ENCODE measurements at regions not wholly inside any gene's neighbourhood (a gene's known extent, or its start where the extent isn't known, plus 50 kb on each side); places are given as distances from the start of the nearest gene placed in this dataset.

- no peak for TF ChIP-seq CTCF (conservative IDR thresholded peaks at IDR 0.05; ENCODE audit: low read depth, low read length)
These were observed 206.0 kb downstream of the SNAPC1 start (continued) for GRCh38 chr14:61968207-61968606.

GRCh38 chr14:61972711-61973110, 210.5 kb downstream of the SNAPC1 start:
- Histone ChIP-seq H2AK5ac (ENCODE audit: low read depth, low read length) (peak overlapping the region; percentile 78; the same call in 1 of the 2 replicates), H3K4ac (ENCODE audit: low read depth, low read length) (peak overlapping the region; percentile 58), H2BK5ac (ENCODE audit: low read depth, low read length, poor library complexity, severe bottlenecking) (peak overlapping the region; percentile 37), H2AFZ (replicated peaks; ENCODE audit: low read length, poor library complexity) (no peak overlapping the region), H3K18ac (ENCODE audit: low read depth, low read length) (peak overlapping the region; percentile 90), H3K4me2 (ENCODE audit: low read depth, low read length) (no peak overlapping the region), H3K36me3 (ENCODE audit: control insufficient read depth, insufficient read depth, low read length) (no peaks in the 10 kb centered on the region), H3K23ac (ENCODE audit: low read depth, low read length) (no peak overlapping the region; the same call in 1 of the 2 replicates), H4K20me1 (ENCODE audit: insufficient read depth, low read length) (no peaks in the 10 kb centered on the region), H3K56ac (ENCODE audit: extremely low read depth, insufficient read depth, low read length) (no peak overlapping the region), H3K9me1 (ENCODE audit: insufficient read depth, low read length) (peaks cover 9% of the 10 kb centered on the region; the same call in 1 of the 2 replicates), H3K9ac (ENCODE audit: low read depth, low read length) (no peak overlapping the region), H3K4me1 (ENCODE audit: control insufficient read depth, insufficient read depth, low read length) (peaks cover 8% of the 10 kb centered on the region), H3K27me3 (ENCODE audit: control insufficient read depth, insufficient read depth, low read length) (no peaks in the 10 kb centered on the region), H3K79me1 (ENCODE audit: low read depth in 1 of 2, low read length in 2 of 2) (0 out of 4 replicates have a peak, but pooled peaks cover 0 to 7% of the 10 kb centered on the region in 2 experiments), H3K4me3 (ENCODE audit: insufficient read depth, low read depth, low read length) (no peak overlapping the region), H2BK20ac (ENCODE audit: low read depth, low read length) (peak overlapping the region; percentile 85; the same call in 1 of the 2 replicates), H3K9me3 (ENCODE audit: control insufficient read depth, insufficient read depth, low read length) (peaks cover 7% of the 10 kb centered on the region), H4K5ac (ENCODE audit: low read depth, low read length) (peak overlapping the region; percentile 88; the same call in 1 of the 2 replicates), H2BK120ac (ENCODE audit: low read depth, low read length) (no peak overlapping the region), H4K91ac (ENCODE audit: insufficient read depth, low read depth, low read length) (peak overlapping the region; percentile 52; the same call in 1 of the 2 replicates), H3K14ac (replicated peaks; ENCODE audit: low read depth, low read length) (0 out of 2 replicates have a peak overlapping the region, but pooled peaks have one; percentile 31), H2AK9ac (replicated peaks; ENCODE audit: low read depth, low read length, poor library complexity) (no peak overlapping the region), H2BK15ac (ENCODE audit: low read depth, low read length) (peak overlapping the region; percentile 79; the same call in 1 of the 3 replicates), H4K8ac (ENCODE audit: low read depth in 2 of 2, low read length in 2 of 2) (peak overlapping the region in 1 of 2 experiments; percentile 72; a peak in 2 of 4 replicates), H3K27ac (ENCODE audit: insufficient read depth, low read length) (no peak overlapping the region)
- BruUV-seq (replicated peaks), result no TSS peak
- DNase-seq, result no peak
- dilution Hi-C loops (cut with HindIII; ENCODE audit: low sequenced_read_pairs, unreplicated experiment), result no loop called here
- WGBS, 2 experiments (ENCODE audit: extremely low coverage in 2 of 2, insufficient read length in 1 of 2), result no CpG with 5 or more reads among the region's 3 CpGs
- in situ Hi-C loops (cut with MboI; ENCODE audit: low sequenced_read_pairs), result no loop called here
- no peak for ATAC-seq (ENCODE audit: low read depth)
- TF ChIP-seq USF2 (IDR thresholded peaks at IDR 0.05; ENCODE audit: low read depth, low read length) (no peak), SMC3 (IDR thresholded peaks at IDR 0.05; ENCODE audit: low read depth, low read length) (no peak), NFE2L2 (IDR thresholded peaks at IDR 0.05; ENCODE audit: low read depth, low read length) (no peak), POLR2A (IDR thresholded peaks at IDR 0.05; ENCODE audit: low read depth, low read length) (no peak), CHD1 (IDR thresholded peaks at IDR 0.05; ENCODE audit: low read depth, low read length) (no peak), MXI1 (IDR thresholded peaks at IDR 0.05; ENCODE audit: borderline replicate concordance, low read depth, low read length) (no peak), MAZ (IDR thresholded peaks at IDR 0.05; ENCODE audit: borderline replicate concordance, low read depth, low read length) (no peak), CEBPB (IDR thresholded peaks at IDR 0.05; ENCODE audit: low read depth, low read length) (no peak), CTCF (conservative IDR thresholded peaks at IDR 0.05; ENCODE audit: low read depth, low read length) (no peak), RCOR1 (IDR thresholded peaks at IDR 0.05; ENCODE audit: insufficient replicate concordance, low read length) (no peak), BHLHE40 (IDR thresholded peaks at IDR 0.05; ENCODE audit: low read depth, low read length) (no peak), RFX5 (IDR thresholded peaks at IDR 0.05; ENCODE audit: low read depth, low read length) (no peak)
- intact Hi-C loops (cut with micrococcal nuclease), result no loop called here
- ChIA-PET POLR2A (ENCODE audit: unreplicated experiment) (no interaction called here), CTCF (interaction anchor here (0.7 to 2.5 kb wide), 2 partner anchors 11 to 50 kb away, joined by 3 to 6 read pairs; no protein-coding TSS in a partner anchor)

Measured in IMR-90 (cell line).